GM19240 (cell line): ENCODE measurements at regions not wholly inside any gene's neighbourhood (a gene's known extent, or its start where the extent isn't known, plus 50 kb on each side); places are given as distances from the start of the nearest gene placed in this dataset.

ENCODE experiments used
- DNase-seq: peaks from one replicate; pipeline ENCODE4 v3.0.0; 2011; ENCODE audit warnings: low spot score; ENCODE audit not compliant: insufficient read length

- DNase-seq: no peak
Measured at GRCh38 chr2:16178551-16179130, 238.3 kb downstream of the MYCN start.

GRCh38 chr2:16177671-16178180, 237.4 kb downstream of the MYCN start:
- DNase-seq: no peak

GRCh38 chr2:16176971-16177480, 236.7 kb downstream of the MYCN start:
- DNase-seq: no peak

GRCh38 chr2:16175247-16175825, 235.0 kb downstream of the MYCN start:
- DNase-seq: no peak

- DNase-seq: no peak
Measured at GRCh38 chr2:16174693-16175045, 234.3 kb downstream of the MYCN start.

- DNase-seq: no peak
Measured at GRCh38 chr2:16173893-16174692, 233.7 kb downstream of the MYCN start.

GRCh38 chr2:16172324-16173175, 232.2 kb downstream of the MYCN start:
- DNase-seq: no peak

- DNase-seq: no peak
Measured at GRCh38 chr2:16171425-16171920, 231.1 kb downstream of the MYCN start.

GRCh38 chr2:16170675-16171424, 230.5 kb downstream of the MYCN start:
- no peak for DNase-seq

- no peak for DNase-seq
Measured at GRCh38 chr2:16169381-16169960, 229.1 kb downstream of the MYCN start.

GRCh38 chr2:16168506-16169264, 228.3 kb downstream of the MYCN start:
- no peak for DNase-seq

GRCh38 chr2:16167870-16168426, 227.6 kb downstream of the MYCN start:
- no peak for DNase-seq

GRCh38 chr2:16167451-16167861, 227.1 kb downstream of the MYCN start:
- no peak for DNase-seq

GRCh38 chr2:16166327-16166981, 226.1 kb downstream of the MYCN start:
- DNase-seq: no peak

GRCh38 chr2:16165518-16166326, 225.4 kb downstream of the MYCN start:
- no peak for DNase-seq

GRCh38 chr2:16162491-16163040, 222.2 kb downstream of the MYCN start:
- no peak for DNase-seq

- no peak for DNase-seq
Measured at GRCh38 chr2:16161768-16162490, 221.6 kb downstream of the MYCN start.
